GM21423 (cell line): ENCODE measurements at regions not wholly inside any gene's neighbourhood (a gene's known extent, or its start where the extent isn't known, plus 50 kb on each side); places are given as distances from the start of the nearest gene placed in this dataset.
"Not testable (repeated sequence)": the region's sequence is repeated elsewhere in the genome, so short reads cannot be mapped to it uniquely, and the experiment has no call there.

Source experiments
- ATAC-seq: cut with Tn5 transposase; IDR thresholded peaks from one replicate; pipeline ENCODE4 v1.9.1; 2021; ENCODE audit warnings: mild to moderate bottlenecking, moderate library complexity; ENCODE audit not compliant: unreplicated experiment

GRCh38 chr6:10343320-10343719 lies 71.6 kb downstream of the TFAP2A start:
- no peak for ATAC-seq

- ATAC-seq, result no peak
Measured at GRCh38 chr6:10341605-10342004, 73.3 kb downstream of the TFAP2A start.

DNA sequence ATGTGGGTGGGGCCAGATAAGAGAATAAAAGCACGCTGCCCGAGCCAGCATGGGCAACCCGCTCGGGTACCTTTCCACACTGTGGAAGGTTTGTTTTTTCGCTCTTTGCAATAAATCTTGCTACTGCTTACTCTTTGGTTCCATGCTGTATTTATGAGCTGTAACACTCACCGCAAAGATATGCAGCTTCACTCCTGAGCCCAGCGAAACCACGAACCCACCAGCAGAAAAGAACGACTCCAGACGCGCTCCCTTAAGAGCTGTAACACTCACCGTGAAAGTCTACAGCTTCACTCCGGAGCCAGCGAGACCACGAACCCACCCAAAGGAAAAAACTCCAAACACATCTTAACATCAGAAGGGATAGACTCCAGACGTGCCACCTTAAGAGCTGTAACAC lies 76.7 kb downstream of the TFAP2A start:
- ATAC-seq, result no peak

DNA sequence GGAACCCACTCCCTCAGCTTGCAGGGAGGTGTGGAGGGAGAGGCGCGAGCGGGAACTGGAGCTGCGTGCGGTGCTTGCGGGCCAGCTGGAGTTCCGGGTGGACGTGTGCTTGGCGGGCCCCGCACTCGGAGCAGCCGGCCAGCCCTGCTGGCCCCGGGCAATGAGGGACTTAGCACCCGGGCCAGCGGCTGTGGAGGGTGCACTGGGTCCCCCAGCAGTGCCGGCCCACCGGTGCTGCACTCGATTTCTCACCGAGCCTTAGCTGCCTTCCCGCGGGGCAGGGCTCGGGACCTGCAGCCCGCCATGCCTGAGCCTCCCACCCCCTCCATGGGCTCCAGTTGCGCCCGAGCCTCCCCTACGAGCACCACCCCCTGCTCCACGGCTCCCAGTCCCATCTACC lies 77.5 kb downstream of the TFAP2A start:
- ATAC-seq, result not testable (repeated sequence)

DNA sequence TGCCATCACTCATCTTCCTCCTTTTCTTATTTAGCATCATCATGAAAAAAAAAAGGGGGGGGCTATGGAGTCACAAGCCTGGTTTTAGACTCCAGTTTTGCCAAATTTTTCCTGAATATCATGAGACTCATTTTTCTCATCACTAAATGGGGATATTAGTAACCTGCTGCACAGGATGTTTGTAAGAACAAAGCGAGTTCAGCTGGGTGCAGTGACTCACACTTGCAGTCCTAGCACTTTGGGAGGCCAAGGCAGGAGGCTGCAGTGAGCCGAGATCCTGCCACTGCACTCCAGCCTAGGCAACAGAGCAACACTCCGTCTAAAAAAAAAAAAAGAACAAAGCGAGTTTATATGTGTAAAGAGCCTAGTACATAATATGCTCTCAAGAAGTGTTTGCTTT lies 82.8 kb downstream of the TFAP2A start:
- ATAC-seq, result no peak

DNA sequence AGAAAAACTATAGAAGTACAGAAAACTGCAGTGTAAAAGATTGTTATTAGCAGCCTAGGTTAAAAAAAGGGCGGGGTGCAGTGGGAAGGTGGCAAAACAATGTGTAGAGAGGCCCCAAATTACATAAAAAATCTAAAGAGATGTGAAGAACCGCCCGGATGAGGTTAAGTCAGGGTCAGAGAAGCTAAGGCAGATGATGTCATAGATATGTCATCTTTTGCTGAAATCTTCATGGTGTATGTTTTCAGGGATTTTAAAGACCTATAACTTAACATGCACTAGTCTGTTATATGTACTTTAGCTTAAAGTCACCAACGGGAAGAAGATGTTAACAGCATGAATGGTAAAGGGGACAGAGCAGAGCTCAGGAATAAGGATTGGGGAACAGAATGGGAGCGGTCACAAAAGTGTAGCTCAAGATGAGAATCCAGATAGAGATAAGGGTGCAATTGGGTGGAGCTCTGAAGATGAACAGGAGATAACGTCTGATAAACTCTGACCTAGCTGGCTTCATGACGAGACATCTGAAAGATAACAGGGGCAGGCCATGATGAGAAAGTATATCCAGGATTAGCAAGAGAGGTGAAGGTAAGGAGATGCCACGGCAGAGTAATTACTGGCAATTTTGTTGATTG lies 83.4 kb downstream of the TFAP2A start:
- ATAC-seq, result no peak

- no peak for ATAC-seq
Measured at GRCh38 chr6:10330515-10330914, 84.4 kb downstream of the TFAP2A start.

GRCh38 chr6:10323018-10323417 lies 91.9 kb downstream of the TFAP2A start:
- ATAC-seq, result no peak

- no peak for ATAC-seq
Measured at GRCh38 chr6:10320291-10320690, 94.6 kb downstream of the TFAP2A start.

DNA sequence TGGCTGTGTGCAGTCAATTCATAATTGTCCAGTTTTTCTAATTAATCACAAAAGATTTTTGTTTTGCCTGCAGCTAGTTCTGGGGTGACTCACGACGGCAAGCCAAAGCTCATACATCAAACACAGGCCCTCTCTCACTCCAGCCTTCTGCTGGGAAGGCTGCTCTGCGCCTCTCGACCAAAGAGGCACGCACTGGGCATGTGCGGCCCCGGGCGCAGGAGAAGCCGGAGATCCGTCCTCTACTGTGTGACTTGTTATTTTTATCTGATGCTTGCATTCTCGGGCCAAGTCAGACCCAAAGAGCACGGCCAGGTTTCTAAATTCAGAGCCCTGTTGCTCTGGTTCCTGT lies 98.5 kb downstream of the TFAP2A start:
- ATAC-seq, result no peak

DNA sequence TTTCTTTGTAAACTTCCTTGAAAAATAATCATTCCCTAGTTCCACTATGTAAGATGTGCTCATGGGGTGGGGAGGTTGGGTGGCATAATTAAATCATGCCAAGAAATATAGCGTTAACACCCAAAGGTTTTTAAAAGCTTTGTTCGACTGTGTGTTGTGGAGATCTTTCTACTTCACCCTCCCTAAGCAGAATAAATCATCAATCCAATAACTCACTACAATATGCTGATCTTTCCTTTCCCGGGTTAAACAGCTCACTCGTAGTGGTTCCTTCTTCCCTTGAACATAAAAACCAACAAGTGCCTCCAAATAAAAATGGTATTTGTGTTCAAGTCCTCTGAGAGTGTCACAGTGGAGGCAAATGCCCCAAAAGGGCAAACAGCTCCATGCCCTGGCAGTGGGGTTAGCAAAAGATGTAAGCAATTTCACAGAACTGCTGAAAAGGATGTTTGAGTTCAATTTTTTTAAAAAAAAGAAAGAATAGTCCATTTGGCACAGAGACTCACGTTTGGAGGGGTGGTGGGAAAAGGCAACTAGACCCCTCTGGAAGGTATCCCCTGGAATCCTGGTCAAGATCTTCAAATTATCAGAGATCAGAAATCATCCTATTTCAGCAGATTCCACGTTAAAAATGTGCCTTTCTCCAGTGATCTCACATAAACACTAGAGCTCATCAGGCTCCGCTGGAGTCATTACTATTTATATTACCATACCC lies 99.1 kb downstream of the TFAP2A start:
- no peak for ATAC-seq

- ATAC-seq, result no peak
Measured at GRCh38 chr6:10315034-10315433, 99.8 kb downstream of the TFAP2A start.

GRCh38 chr6:10314163-10314955 lies 100.5 kb downstream of the TFAP2A start:
- ATAC-seq, result no peak

DNA sequence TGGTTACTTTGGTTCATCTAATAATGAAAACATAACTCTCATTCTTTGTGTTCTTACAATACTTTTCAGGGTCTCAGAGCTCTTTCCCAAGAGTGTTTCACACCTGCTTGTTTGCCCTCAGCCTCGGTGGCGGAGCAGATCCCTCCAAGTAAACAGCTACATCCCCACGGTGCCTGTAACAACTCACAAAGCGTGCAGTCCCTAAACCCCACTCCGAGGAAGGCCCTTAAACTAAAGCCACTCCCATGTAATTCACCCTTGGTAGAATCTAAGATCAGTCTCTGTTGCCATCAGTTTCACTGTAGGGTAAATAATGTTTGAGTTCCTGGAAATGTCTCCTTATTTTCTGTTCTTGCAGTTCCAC lies 101.1 kb downstream of the TFAP2A start:
- no peak for ATAC-seq

DNA sequence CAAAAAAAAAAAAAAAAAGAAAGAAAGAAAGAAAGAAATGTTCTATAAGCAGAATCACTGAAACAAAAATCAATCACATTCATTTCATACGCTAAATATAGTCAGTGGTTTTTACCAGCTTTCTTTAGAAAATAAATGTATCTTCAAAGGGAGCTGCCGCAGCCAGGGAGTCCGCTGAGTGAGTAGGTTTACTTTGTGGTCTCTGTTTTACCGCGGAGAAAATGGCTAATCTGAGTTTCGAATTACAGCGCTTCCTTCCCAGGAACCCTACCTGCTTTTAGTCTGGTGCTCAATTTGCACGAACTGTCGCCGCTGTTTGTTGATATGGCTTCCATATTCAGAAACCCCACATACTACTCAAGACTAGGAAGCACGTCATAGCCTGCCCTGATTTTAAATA lies 102.4 kb downstream of the TFAP2A start:
- ATAC-seq, result no peak

DNA sequence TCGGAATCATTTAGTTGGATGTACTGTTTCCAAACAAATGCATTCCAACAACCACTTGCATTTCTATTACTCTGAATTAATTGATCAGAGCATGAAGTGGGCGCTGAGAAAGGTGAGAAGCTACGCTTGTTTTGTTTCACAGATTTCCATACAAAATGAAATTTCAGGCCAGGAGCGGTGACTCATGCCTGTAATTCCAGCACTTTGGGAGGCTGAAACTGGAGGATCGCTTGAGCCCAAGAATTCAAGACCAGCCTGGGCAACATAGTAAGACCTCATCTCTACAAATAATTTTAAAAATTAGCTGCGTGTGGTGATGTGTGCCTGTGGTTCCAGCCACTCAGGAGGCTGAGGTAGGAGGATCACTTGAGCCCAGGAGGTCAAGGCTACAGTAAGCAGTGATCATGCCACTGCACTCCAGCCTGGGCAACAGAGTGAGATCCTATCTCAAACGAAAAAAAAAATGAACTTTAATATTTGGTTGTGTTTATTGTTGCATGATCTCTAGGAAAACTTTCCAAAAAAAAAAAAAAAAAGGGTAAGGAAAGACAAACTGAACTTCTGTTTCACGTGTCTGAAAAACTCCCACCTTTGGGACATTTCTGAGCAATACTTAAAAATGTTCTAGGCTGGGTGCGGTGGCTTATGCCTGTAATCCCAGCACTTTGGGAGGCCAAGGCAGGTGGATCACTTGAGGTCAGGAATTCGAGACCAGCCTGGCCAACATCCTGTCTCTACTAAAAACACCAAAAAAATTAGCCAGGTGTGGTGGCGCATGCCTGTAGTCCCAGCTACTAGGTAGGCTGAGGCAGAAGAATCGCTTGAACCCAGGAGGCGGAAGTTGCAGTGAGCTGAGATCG lies 103.1 kb downstream of the TFAP2A start:
- not testable (repeated sequence) for ATAC-seq

DNA sequence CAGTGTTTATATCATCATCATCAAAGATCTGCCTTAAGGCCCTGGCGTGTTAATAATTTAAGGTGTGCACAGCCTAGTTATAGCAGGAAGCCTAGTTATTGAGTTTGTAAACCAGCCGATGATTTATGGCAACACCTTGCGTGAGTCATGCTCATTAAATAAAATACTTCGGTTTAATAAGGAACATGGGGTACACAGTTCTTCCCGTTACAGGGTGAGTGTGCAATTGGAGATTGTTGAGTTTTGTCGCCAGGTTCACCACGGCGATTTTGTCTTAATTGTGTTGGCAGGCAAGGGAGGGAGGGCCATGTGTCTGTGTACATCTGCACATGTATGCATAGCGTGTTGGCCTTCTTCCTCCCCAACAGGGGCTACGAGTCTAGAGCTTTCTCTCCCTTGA lies 104.0 kb downstream of the TFAP2A start:
- no peak for ATAC-seq

DNA sequence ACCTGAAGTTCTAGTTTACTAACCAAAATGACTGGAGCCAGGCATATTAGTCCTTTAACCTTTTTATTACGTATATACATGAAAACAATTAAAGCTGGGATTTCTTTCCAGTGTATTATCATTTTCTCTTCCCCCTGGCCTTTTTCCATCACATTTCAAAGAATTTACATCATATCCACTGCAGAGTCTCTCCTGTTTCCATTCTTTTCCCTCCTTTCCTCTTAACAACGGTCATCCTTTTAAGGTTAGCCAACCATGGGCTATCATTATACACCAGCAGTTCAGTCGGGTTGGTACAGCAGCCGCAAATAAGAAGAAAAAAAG lies 104.6 kb downstream of the TFAP2A start:
- ATAC-seq, result no peak

DNA sequence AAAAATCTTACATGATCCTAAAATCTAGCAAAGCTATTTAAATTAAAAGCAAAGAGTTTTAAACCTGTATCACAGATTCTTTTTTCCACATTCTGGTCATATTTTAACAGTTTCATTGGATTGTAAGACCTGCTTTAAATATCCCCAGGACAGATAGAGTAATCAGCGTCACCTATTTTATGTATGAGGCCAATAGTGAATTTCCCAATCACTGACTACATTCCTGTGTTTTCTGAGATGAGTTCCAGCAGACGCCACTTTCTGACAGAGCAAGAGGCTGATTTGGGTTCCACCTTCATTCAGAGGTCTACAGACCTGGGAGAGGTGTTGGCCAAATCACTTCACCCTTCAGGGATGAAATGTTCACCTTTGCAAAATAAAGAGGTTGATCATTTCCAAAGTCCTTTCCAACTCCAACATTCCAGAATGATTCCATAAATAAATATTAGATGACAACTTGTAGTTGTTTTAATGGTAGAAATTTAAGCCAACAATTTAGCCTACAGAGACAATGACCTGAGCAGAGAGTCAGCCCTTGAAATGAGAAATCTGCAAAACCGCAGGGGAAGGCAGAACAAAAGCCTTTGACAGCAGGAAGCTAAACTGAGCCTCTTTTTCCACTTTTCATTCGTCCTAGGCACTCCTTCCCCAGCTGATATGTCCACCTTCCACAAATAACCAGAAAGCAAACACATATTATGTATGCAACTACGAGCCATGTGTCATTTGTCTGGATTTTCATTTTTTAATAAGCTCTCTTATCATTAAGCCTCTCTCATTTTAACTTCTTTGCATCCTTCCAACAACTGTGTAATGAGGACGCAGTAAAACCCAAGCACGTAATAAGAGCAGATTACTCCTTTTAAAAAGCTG lies 105.2 kb downstream of the TFAP2A start:
- ATAC-seq, result no peak

DNA sequence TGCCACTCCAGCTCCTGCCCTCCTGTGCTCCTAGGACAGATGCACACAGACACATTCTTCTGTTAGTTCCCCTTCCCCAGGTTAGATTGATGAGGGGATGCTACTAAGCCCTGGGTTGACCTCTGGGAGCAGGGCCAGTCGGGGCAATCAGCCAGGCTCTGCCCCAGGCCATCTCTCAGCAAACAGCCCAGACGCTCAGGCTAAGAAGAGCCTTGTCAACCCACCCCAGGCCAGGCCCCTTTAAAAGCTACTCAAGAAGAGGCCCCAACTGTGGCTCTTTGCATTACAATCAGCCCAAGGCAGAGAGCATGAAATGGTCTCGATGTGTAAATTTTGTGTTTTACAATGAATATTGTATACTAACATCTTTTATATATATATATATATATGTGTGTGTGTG lies 107.4 kb downstream of the TFAP2A start:
- ATAC-seq, result no peak
